IPS-18c (cell line): ENCODE measurements at regions not wholly inside any gene's neighbourhood (a gene's known extent, or its start where the extent isn't known, plus 50 kb on each side); places are given as distances from the start of the nearest gene placed in this dataset.
"Not testable (repeated sequence)": the region's sequence is repeated elsewhere in the genome, so short reads cannot be mapped to it uniquely, and the experiment has no call there.

Experiments
- H3K4me3 ChIP-seq: 2 replicates; pipeline ENCODE4 v1.7.0; 2013; ENCODE audit warnings: low read depth, mild to moderate bottlenecking, low read length, moderate library complexity; ENCODE audit not compliant: insufficient read depth
- H3K9me3 ChIP-seq: one replicate; pipeline ENCODE4 v1.6.1; 2013; ENCODE audit warnings: mild to moderate bottlenecking, low read length, moderate library complexity; ENCODE audit not compliant: control insufficient read depth, insufficient read depth

DNA sequence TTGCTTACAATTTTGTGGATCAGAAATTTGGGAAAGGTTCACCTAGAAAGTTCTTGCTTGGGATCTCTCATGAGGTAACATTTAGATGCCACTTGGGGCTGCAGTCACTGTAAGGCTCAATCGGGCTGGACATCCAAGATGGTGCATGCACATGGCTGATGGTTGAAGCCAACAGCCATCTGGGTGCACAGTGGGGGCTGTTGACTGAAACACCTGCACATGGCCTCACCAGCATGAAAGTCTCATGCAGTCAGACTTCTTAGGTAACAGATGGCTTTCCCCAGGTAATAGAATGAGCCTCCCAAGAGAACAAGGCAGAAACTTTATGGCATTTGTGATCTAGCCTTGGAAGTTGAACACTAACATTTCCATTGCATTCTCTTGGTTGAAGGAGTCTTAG is 740.7 kb upstream of the AUTS2 start:
- Histone ChIP-seq H3K4me3 (no peak overlapping the region), H3K9me3 (peaks cover 41% of the 10 kb centered on the region)

DNA sequence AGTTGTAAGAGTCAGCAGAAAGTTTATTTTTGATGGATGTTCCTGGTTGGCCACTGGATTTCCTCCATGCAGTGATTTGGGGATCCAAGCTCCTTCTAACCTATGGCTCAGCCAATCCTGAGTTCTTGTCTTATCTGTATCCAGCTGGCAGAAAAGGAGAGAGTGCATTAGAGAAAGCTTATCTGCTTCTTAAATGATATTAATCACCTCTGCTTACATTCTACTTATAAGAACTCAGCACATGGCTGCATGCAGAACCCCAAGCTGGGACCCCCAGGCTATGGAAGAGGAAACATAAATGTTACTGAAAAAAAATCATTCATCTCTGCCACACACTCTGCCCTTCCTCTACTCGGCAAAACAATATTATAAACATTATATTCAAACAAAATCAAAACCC is 739.8 kb upstream of the AUTS2 start:
- Histone ChIP-seq H3K9me3 (peaks cover 49% of the 10 kb centered on the region), H3K4me3 (no peak overlapping the region)

DNA sequence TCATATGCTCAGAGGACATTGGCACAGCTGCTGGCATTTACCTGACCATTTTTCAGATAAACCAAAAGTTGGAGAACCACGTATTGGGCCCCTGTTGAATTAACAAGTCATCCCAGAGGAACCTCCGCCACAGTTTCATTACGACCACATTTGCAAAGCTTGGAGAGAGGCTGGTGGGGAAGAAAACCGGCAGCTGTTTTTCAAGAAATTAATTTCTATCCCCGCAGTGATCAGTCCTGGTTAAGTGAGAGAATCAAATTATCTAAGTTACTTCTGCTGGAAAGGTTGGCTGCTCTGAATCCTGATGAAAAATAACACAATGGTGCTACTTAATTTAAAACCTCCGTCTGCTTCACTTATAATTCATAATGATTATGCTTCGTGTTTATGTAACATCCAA is 737.1 kb upstream of the AUTS2 start:
- Histone ChIP-seq H3K9me3 (peaks cover 50% of the 10 kb centered on the region), H3K4me3 (no peak overlapping the region)

DNA sequence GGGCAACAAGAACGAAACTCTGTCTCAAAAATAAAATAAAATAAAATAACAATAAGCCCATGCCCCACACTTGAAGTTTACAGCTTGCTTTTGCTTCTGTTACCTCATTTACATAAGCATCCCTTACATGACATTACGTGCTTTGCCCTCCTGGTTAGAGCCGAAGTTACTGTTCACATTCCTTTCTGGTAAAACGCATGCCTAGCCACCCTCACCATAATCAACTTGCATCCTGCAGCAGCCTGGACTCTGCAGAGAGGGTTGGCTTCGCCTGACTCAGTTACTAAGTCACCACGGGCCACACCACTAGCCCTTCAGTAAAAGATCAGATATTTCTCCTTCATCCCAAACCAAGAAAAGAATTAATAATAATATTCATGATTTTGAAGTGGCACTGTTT is 736.0 kb upstream of the AUTS2 start:
- Histone ChIP-seq H3K9me3 (peaks cover 46% of the 10 kb centered on the region), H3K4me3 (no peak overlapping the region; the same call in 1 of the 2 replicates)

DNA sequence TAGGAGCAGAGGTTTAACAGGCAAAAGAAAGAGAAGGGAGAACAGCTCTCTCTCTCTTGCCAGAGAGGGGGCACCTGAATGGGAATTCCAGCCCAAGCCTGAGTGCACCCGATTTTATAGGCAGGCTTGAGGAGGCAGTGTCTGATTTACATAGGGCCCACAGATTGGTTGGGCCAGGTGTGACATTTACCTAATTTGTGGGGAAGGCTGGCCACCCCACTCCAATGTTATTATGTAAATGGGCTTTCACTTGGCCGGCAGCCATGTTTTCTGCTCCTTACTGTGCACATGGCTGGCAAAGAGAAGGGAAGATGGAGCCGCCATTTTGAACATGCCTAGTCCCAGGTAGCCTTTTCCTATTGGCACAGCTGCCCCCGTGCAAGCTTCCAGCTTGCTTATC is 735.5 kb upstream of the AUTS2 start:
- Histone ChIP-seq H3K4me3 (no peak overlapping the region), H3K9me3 (peaks cover 46% of the 10 kb centered on the region)

DNA sequence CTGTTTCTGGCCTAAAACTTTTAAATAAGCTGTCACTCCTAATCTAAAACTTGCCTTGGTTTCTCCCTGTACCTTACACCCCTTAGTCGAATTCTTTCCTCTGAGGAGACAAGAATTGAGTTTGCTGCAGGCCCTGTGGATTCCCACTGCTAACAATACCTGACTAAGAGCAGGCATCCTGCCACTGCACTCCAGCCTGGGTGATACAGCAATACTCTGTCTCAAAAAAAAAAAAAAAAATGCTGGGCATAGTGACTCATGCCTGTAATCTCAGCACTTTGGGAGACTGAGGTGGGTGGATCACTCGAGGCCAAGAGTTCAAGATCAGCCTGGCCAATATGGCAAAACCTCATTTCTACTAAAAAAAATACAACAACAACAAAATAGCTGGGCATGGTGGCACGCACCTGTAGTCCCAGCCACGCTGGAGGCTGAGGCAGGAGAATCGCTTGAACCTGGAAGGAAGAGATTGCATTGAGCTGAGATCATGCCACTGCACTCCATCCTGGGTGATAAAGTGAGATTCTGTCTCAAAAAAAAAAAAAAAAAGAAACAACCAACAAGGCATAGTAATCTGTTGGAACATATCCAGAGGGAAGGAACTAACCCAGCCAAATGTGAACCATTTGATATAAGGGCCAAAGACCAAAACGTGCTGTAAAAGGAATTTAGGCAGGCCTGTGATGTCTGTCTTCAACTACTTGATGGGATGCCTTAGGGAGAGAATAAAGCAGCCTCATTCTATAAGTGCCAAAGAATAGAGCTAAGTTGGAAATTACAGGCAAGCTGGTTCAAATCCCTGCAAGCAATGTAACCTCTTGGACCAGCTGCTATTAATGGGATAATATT is 732.7 kb upstream of the AUTS2 start:
- no peak overlapping the region for H3K4me3 ChIP-seq
- peaks cover 38% of the 10 kb centered on the region for H3K9me3 ChIP-seq

DNA sequence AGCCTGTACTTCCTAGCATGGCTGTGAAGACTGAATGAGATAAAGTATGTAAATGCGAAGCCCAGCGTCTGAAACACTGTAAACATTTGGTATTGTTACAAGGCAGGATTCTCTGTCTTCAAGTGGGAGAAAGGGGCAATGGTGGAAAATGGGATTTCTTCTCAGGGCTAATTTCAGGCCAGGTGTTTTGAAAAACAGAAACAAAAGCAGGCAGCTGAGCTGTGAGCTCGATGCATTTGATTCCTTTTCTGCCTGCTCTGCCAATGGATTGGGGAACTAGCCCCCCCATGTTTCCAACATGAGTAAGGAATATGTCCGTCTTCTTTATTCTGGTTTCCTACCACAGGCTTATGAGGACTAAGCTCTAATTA is 732.1 kb upstream of the AUTS2 start:
- Histone ChIP-seq H3K4me3 (no peak overlapping the region), H3K9me3 (peaks cover 36% of the 10 kb centered on the region)

DNA sequence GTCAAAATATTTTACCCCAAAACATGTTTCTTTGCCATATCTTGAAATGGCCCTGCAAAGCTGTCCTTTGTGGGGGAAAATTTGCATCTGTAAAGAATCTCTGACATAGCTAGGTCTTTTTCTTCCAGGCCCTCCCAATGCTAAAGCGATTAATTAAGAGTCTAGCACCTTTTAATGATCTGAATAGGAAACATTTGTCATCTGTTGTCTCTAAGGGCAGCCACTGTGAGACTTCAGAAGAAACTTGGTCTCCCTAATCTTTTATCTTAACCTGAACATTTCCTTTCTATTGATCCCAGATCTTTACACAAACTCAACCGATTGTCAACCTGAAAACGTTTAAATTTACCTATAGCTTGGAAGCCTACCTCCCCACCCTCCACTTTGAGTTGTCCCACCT is 731.6 kb upstream of the AUTS2 start:
- not testable (repeated sequence) for H3K4me3 ChIP-seq
- H3K9me3 ChIP-seq, result peaks cover 40% of the 10 kb centered on the region

DNA sequence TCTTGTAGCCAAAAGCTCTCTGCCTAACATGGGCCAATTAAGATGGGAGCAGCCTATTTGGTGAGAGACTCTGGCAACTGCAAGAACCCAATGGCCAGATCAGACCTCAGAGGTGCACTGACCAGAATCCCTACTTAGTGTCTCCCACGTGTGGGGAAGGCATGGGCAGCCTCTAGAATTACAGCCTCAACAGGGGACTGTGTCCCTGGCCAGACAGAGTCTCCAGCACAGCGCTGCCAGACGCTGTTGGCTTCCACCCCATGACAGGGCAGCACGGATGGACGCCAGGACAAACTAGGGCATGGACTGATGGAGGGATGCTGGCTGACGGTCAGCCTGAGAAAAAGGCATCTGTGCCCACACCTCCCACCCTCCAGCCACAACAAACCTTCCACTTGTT is 729.3 kb upstream of the AUTS2 start:
- peaks cover 31% of the 10 kb centered on the region for H3K9me3 ChIP-seq
- no peak overlapping the region for H3K4me3 ChIP-seq

DNA sequence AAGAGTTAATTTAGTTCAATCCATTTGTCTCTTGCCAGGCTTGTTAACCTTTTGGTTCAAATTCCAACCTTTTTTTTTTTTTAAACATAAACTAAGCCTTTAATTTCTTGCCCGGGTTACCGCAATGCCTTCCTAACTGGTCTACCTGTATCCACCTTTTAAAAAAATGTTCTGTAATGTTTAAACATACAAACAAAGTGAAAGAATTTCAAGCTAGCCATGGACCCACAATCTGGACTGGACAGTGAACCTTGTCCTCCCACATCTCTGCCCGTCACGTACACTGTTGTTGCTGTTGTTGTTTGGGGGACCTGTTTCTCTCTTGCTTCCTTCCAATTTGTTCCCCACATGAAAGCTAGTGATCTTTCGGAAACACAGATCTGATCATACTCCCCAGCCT is 724.7 kb upstream of the AUTS2 start:
- Histone ChIP-seq H3K4me3 (no peak overlapping the region), H3K9me3 (peaks cover 21% of the 10 kb centered on the region)

DNA sequence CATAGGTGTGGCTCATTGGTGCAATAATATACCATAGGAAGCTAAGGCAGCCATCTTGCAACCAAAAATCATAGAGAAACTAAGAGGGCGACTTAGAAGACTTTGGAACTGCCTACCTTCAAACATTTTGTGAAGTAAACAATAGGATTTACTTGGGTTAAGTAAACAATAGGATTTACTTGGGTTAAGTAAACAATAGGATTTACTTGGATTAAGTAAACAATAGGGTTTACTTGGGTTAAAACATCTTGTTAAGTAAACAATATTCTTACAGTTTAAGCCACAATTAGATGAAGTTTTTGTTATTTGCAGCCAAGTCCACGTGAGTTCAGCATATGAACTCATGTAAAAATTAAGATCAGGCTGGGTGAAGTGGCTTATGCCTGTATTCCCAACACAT is 722.4 kb upstream of the AUTS2 start:
- Histone ChIP-seq H3K4me3 (no peak overlapping the region), H3K9me3 (peaks cover 21% of the 10 kb centered on the region)

DNA sequence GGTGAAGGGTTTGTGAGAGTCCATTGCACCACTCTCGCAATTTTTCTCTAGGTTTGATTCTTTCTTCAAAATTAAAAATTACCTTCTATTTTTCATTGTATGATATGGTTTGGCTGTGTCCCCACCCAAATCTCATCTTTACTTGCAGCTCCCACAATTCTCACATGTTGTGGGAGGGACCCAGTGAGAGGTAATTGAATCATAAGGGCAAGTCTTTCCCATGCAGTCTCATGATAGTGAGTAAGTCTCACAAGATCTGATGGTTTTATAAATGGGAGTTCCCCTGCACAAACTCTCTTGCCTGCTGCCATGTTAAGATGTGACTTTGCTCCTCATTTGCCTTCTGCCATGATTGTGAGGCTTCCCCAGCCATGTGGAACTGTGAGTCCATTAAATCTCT is 711.2 kb upstream of the AUTS2 start:
- H3K9me3 ChIP-seq, result peaks cover 11% of the 10 kb centered on the region
- not testable (repeated sequence) for H3K4me3 ChIP-seq

DNA sequence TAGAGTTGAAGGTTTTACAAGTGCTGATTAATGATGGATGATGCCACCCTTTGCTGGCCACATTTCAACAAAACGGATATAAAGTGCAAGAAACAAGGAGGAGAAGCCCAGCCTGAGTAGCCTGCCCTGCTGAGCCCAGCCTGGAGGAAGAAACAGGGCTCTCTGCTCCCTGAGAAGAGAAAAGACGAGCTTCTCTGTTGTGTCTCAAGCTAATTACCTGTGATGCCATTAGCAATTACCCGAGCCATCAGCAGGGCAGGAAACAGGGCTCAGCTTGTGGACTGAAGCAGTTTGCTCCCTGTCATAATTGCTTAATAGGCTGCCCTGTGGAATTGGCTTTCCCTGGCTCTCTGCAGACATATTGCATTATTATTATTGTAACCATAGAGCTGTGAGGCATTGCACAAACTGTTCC is 709.3 kb upstream of the AUTS2 start:
- Histone ChIP-seq H3K9me3 (peaks cover 13% of the 10 kb centered on the region), H3K4me3 (no peak overlapping the region; the same call in 1 of the 2 replicates)

DNA sequence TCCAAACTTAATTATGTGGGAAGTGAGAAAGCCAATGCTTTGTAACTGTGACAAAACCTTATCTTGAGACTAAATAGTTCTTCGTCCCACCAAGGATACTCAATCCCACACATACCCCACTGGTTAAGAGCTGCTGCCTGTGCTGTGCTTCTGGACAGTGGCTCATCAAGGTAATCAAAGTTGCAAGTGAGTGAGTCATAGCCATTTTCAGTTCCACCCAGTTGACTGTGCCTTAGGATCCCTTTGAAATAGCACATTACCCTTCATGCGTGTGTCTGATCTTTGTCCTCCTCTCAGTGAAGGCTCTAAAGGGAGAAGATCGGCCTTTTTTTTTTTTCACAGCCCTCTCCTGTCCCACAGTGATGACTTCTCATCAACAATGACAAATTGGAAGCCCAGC is 706.0 kb upstream of the AUTS2 start:
- Histone ChIP-seq H3K4me3 (no peak overlapping the region), H3K9me3 (peaks cover 21% of the 10 kb centered on the region)

DNA sequence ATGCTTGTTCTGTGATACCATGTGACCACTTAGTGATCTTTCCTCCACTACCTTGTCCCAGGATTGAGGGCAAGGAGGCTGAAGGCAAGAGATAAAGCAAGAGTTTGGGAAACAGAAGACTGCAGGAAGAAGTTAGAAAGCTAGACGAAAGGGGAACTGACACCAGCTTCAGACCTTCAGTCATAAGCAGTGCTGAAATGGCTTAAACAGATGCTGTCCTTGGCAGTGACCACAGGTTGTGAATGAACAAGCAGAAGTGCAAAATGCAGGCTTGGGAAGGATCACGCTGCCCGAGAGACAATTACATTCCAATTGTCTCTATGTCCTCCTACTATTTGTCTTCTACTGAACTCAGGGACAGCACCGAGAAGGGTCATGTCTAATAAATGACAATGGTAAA is 704.9 kb upstream of the AUTS2 start:
- Histone ChIP-seq H3K9me3 (peaks cover 21% of the 10 kb centered on the region), H3K4me3 (no peak overlapping the region)

DNA sequence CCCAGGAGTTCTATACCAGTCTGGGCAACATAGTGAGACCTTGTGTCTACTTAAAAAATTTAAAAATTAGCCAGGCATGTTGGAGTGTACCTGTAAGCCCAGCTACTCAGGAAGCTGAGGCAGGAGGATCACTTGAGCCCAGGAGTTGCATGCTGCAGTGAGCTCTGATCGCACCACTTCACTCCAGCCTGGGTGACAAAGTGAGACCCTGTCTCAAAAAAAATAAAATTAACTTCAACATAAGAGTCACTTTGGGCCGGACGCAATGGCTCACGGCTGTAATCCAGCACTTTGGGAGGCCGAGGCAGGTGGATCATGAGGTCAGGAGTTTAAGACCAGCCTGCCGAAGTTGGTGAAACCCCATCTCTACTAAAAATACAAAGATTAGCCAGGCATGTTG is 699.1 kb upstream of the AUTS2 start:
- not testable (repeated sequence) for H3K4me3 ChIP-seq
- H3K9me3 ChIP-seq, result peaks cover 15% of the 10 kb centered on the region

DNA sequence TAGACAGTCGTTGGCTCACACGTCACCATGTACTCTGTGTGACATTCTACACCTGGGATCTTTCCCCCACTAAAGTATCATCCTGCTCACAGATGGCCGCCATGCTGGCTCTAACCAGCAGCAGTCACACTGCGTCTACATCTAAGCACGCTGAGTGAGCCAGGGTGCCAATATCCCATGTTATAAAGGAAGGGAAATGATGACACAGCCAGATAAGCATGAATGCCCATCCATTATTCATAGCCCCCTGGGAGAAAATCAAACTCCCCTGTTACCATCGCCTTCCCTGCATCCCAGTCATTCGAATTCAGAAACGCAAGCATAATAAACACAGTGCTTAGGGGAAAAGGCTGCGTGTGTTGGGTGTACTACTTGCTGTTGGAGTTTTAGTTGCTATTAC is 698.2 kb upstream of the AUTS2 start:
- Histone ChIP-seq H3K9me3 (peaks cover 10% of the 10 kb centered on the region), H3K4me3 (no peak overlapping the region)

DNA sequence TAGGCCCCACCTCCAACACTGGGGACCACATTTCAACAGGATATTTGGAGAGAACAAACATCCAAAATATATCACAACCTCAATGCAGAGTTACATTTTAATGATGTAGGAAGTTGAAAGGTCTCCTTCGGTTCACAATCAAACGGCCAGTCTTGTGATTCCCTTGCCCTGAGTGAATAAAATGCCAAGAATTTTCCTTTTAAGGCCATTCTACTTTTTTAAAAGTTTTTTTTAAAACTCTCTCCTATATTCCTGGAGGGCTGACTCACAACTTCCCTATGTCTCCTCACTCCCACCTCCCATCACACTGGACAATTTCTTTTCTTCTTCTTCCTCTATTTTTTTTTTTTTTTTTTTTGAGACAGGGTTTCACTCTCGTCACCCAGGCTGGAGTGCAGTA is 693.6 kb upstream of the AUTS2 start:
- H3K4me3 ChIP-seq, result 0 out of 2 replicates have a peak overlapping the region, but pooled peaks have one; percentile 15
- H3K9me3 ChIP-seq, result peaks cover 16% of the 10 kb centered on the region

DNA sequence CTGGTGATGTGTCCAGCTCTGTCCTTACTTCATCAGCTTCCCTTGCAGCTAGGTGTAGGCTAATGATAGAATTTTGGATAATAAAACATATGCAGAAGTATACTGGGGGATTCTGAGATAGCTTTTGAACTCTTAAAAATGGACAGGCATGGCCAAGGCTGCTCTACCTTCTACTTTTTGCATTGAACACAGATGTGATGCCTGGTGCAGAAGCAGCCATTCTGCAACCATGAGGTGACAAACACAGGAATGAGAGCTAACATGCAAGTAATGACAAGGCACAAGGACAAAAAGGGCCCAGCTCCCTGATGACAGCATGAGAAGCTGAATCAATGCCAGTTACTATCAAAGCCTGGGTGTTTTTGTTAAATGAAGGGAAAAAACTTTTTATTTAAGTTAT is 686.5 kb upstream of the AUTS2 start:
- Histone ChIP-seq H3K4me3 (no peak overlapping the region), H3K9me3 (peaks cover 33% of the 10 kb centered on the region)
